GM19463 (cell line): ENCODE measurements at regions not wholly inside any gene's neighbourhood (a gene's known extent, or its start where the extent isn't known, plus 50 kb on each side); places are given as distances from the start of the nearest gene placed in this dataset.

Experiments used
- ATAC-seq: cut with Tn5 transposase; IDR thresholded peaks from one replicate; pipeline ENCODE4 v1.9.1; 2021; ENCODE audit warnings: mild to moderate bottlenecking, moderate library complexity; ENCODE audit not compliant: unreplicated experiment

GRCh38 chr1:48164571-48164970 lies 57.9 kb upstream of the SLC5A9 start:
- no peak for ATAC-seq

GRCh38 chr1:48160486-48161132 lies 61.9 kb upstream of the SLC5A9 start:
- no peak for ATAC-seq

DNA sequence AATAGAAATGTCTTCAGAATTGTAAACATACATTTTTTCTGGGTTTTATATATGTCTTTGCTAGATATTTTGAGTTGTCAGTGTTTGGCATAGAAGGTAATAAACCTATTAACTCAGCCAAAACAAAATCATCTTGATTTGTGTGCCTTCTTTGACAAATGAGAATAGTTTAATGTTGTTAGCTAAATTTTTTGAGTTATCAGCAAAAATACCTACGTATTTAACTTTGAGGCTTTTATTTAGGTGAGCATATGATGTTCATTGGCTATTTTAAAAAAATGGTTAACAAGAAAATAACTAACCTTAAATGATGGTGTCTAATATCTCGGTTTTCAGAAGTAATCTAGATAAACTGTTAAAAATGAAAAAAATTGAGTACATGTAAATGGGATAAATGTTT lies 83.2 kb upstream of the SLC5A9 start:
- no peak for ATAC-seq

- no peak for ATAC-seq
Observed at GRCh38 chr1:48127735-48128685, 94.5 kb upstream of the SLC5A9 start.

DNA sequence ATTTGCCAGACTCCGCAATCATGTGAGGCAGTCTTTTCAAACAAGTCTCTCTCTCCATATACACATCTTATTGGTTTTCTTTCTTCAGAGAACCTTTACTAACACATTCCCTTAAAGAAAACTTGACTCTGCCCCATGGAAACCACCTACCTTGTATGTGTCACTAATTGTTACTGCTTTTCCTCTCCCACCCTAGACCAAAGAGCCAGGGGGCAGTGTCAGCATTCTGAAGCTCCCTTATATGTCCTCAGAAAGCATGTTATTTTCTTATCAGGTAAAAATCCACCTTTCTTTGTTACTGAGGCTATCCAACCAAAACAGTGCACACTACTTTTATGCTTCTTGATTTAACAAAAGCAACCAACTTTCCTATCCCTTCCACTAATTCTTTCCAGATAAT lies 98.9 kb upstream of the SLC5A9 start:
- no peak for ATAC-seq

GRCh38 chr1:48121955-48122354 lies 100.6 kb upstream of the SLC5A9 start:
- ATAC-seq: no peak

DNA sequence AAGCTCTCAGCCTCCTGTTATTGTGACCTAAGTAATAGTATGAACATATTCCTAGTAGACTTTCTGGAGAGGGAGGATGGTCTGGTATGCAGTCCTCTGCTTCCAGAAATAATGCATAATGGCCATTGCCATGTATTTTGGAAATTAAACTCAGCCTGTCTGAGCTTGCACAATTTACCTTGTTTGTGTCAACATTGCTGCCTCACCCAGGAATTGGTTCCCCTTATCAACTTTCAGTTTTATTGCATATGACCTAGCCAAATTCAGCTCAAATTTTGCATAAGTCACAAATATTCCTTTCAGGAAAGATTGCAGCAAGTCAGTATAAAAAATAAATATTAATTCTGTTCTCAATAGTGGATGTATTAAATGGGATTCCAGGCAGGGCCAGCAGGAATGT lies 101.9 kb upstream of the SLC5A9 start:
- no peak for ATAC-seq

GRCh38 chr1:48115835-48116234 lies 106.7 kb upstream of the SLC5A9 start:
- no peak for ATAC-seq

- no peak for ATAC-seq
Observed at GRCh38 chr1:48114596-48115382, 107.7 kb upstream of the SLC5A9 start.

GRCh38 chr1:48109390-48110013 lies 112.3 kb upstream of the TRABD2B start:
- no peak for ATAC-seq

DNA sequence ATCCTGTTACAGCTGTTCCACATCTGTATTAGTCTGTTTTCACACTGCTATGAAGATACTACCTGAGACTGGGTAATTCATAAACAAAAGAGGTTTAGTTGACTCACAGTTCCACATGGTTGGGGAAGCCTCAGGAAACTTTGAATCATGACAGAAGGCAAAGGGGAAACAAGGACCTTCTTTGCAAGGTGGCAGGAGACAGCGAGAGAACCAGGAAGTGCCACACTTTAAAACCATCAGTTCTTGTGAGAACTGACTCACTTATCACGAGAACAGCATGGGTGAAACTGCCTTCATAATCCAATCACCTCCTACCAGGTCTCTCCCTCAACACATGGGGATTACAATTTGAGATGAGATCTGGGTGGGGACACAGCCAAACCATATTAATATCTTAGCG lies 110.3 kb upstream of the TRABD2B start:
- ATAC-seq: no peak

DNA sequence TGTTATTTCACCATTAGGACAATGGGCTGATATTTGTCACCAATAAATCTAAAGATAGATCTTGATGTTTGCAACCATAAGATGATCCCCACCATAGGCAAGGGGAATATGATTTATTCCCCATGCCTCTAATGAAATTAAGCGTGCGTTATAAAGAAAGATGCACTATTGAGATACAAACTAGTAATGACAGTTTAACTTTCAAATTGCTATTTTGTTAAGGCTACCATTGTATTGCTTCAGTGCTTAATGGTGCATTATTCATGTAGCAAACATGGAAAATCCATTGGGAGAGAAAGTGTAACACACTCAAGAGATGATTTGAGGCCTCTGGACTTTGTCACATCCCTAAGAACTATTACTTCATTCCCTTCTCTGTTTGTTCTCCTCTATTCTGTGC lies 108.9 kb upstream of the TRABD2B start:
- no peak for ATAC-seq

- no peak for ATAC-seq
Observed at GRCh38 chr1:48105165-48105564, 108.0 kb upstream of the TRABD2B start.

DNA sequence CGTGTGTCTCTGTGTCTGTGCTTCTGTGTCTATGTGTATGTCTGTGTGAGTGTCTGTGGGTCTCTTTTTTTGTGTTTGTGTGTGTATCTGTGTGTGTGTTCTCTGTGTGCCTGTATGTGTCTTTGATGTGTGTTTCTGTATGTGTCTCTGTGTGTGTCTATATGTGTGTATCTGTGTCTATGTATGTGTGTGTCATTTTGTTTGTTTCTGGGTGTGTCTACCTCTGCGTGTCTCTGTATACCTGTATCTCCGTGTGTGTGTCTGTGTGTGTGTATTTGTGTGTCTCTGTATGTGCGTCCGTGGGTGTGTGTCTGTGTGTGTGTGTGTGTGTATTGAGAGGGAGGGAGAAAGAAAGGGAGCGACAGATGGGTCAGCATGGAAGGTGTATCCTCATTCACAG lies 106.3 kb upstream of the TRABD2B start:
- no peak for ATAC-seq

GRCh38 chr1:48102766-48103165 lies 105.6 kb upstream of the TRABD2B start:
- ATAC-seq: no peak

DNA sequence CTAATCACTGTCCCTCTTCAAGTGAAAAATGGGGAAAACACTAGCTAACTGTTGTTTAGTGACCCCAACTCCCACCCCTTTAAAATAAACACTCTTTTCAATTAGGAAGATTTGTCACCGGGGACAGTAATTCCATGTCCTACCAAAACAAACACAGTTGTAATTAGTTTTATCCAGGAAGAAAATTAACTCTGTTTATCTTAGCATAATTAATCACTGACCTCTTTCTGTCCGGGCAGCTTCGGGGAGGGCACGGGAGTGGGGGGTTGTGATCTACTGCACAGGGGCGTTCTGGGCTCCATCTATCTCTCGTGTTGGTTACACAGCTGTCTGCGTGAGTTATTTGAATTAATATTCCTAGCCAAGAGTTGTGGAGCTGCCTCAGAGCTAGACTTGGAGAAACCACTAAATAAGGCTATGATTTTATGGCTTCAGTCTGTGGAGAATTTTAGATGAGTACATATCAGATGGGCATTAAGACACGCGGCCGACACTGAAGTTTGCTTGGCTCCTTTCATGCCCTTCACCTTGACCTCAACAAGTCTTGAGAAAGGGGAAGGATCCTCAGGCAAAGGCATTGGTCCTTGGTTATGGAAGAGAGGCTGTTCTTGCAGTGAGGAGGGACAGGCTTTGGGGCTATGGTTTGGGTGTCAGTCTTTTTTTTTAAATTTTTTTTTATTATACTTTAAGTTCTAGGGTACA lies 102.0 kb upstream of the TRABD2B start:
- ATAC-seq: no peak

DNA sequence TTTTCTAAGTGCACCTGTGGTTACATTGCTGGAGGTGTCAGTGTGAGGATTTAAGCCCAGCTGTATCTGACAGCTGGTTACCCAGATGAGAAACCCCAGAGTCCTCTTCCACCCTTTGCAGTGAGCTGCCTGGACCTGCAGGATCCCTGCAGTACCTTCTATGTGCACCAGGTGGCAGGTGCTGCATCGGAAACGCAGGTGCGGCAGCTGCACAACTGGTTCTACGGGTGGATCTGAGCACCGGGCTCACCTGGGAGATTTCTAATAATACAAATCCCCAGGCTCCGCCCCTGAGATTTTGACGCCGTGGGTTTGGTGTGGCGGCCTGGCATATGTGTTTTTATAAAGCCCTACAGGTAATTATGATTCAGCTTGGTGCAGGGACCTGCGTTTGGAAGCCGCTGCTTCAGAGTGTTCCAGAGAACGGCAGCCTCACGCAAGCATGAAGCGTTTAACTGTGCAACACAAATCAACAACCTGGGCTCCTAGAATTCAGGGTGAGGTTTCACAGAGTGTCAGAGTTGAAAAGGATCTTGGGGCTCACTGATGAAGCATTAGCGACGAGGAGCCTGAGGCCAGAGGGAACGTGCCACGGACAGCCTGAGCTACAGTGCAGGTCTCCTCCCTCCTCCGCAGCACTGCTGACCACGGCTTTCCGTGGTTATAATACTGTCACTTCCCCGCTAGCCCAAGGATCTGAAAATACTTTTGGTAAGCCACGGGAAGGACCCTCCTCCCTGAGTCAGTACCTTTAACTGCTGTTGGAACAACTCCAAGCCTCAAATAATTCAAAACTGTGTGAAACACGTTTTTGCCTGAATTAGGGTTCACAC lies 96.7 kb upstream of the TRABD2B start:
- ATAC-seq: peak; percentile 97

- no peak for ATAC-seq
Observed at GRCh38 chr1:48093147-48093546, 96.0 kb upstream of the TRABD2B start.

DNA sequence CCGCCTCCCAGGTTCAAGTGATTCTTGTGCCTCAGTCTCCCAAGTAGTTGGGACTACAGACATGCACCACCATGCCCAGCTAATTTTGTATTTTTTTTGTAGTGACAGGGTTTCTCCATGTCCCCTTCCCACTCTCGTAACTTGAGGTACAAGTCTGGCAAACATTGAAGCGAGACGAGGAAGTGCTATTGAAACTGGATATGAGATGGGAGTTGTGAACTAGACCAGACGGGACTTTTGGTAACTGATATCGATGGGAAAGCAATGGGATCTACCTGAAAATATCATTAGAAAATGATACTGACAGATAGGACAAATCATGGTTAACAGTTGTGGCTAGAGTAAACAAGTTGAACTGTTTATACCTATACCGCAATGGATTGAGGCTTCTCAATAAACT lies 95.2 kb upstream of the TRABD2B start:
- no peak for ATAC-seq
